ENCODE measurements at regions not wholly inside any gene's neighbourhood (a gene's known extent, or its start where the extent isn't known, plus 50 kb on each side); places are given as distances from the start of the nearest gene placed in this dataset.

GRCh38 chr10:61073391-61073790 lies 129.4 kb upstream of the RHOBTB1 start:
- TF ChIP-seq CTCF (IDR thresholded peaks at IDR 0.05; ENCODE audit: insufficient read depth, low read depth, low read length) = no peak
- no peak for DNase-seq (ENCODE audit: low read depth)
- no peak overlapping the region for H3K4me3 ChIP-seq (ENCODE audit: low read depth, low read length)

GRCh38 chr10:61071580-61071979 lies 127.6 kb upstream of the RHOBTB1 start:
- H3K4me3 ChIP-seq (ENCODE audit: low read depth, low read length) = no peak overlapping the region
- no peak for TF ChIP-seq CTCF (IDR thresholded peaks at IDR 0.05; ENCODE audit: insufficient read depth, low read depth, low read length)
- no peak for DNase-seq (ENCODE audit: low read depth)

GRCh38 chr10:61068471-61068870 lies 124.5 kb upstream of the RHOBTB1 start:
- peak; percentile 90 for DNase-seq (ENCODE audit: low read depth)
- TF ChIP-seq CTCF (IDR thresholded peaks at IDR 0.05; ENCODE audit: insufficient read depth, low read depth, low read length) = no peak
- H3K4me3 ChIP-seq (ENCODE audit: low read depth, low read length) = no peak overlapping the region

- no peak for TF ChIP-seq CTCF (IDR thresholded peaks at IDR 0.05; ENCODE audit: insufficient read depth, low read depth, low read length)
- H3K4me3 ChIP-seq (ENCODE audit: low read depth, low read length) = no peak overlapping the region
- DNase-seq (ENCODE audit: low read depth) = no peak
Observed at GRCh38 chr10:61067671-61068336, 123.8 kb upstream of the RHOBTB1 start.

- DNase-seq (ENCODE audit: low read depth) = peak; percentile 51
- H3K4me3 ChIP-seq (ENCODE audit: low read depth, low read length) = no peak overlapping the region
- no peak for TF ChIP-seq CTCF (IDR thresholded peaks at IDR 0.05; ENCODE audit: insufficient read depth, low read depth, low read length)
Observed at GRCh38 chr10:61066661-61067344, 122.8 kb upstream of the RHOBTB1 start.

- DNase-seq (ENCODE audit: low read depth) = no peak
- no peak for TF ChIP-seq CTCF (IDR thresholded peaks at IDR 0.05; ENCODE audit: insufficient read depth, low read depth, low read length)
Observed at GRCh38 chr10:61065051-61065450, 121.1 kb upstream of the RHOBTB1 start.

More at GRCh38 chr10:61065051-61065450, 121.1 kb upstream of the RHOBTB1 start:
- no peak overlapping the region for H3K4me3 ChIP-seq (ENCODE audit: low read depth, low read length)

Measured in fibroblast of villous mesenchyme (primary cell).